ENCODE measurements at regions not wholly inside any gene's neighbourhood (a gene's known extent, or its start where the extent isn't known, plus 50 kb on each side); places are given as distances from the start of the nearest gene placed in this dataset.
"Not testable (repeated sequence)": the region's sequence is repeated elsewhere in the genome, so short reads cannot be mapped to it uniquely, and the experiment has no call there.

DNA sequence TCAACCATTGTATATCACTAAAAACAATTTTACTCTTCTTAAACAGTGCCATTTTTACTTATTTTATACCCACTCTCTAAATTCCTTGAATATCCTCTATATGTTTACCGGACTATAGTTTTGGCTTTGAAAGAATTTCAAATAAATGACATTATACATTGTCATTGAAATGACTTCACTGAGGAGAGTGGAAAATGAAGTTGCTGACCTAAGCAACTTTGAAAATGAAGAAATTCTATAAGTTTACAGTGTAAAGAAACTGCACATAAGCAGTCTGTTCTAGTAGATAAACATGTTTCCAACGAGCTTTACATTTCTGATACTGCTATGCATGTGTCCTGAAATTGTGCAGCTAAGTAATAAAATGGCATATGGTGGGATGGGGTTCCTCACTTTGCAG is 1094.0 kb downstream of the TMEM121 start (continued):
- no peak for TF ChIP-seq FOXA1 (IDR thresholded peaks at IDR 0.05)
- no peak for TF ChIP-seq YY1 (IDR thresholded peaks at IDR 0.05)
- TF ChIP-seq EGR1 (IDR thresholded peaks at IDR 0.05; ENCODE audit: low read depth in 2 of 2): no peak

DNA sequence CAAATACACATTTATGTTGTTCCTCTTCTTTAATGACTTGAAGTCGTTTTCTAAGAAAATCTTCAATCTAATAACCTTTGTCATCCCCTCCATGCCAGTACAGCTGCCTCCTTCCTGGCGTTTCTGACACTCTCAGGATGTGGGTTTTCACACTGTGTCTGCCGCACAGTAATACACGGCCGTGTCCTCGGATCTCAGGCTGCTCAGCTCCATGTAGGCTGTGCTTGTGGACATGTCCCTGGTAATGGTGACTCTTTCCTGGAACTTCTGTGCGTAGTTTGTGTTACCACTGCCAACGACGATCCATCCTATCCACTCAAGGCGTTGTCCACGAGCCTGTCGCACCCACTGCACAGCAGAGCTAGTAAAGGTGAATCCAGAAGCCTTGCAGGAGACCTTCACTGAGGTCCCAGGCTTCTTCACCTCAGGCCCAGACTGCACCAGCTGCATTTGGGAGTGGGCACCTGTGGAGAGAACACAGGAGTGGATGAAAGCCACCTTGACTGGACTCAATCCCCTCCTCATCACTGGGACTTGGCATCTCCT is 1095.9 kb downstream of the TMEM121 start:
- no peak for DNase-seq (ENCODE audit: low spot score)
- H3K36me3 ChIP-seq (ENCODE audit: control insufficient read depth in 4 of 4, insufficient read depth in 3 of 4, low read depth in 1 of 4, low read length in 3 of 4): no peaks in the 10 kb centered on the region
- no peak overlapping the region for H3K27ac ChIP-seq (ENCODE audit: low read depth in 1 of 2, low read length in 2 of 2)
- H3K27me3 ChIP-seq (ENCODE audit: control insufficient read depth in 4 of 4, insufficient read depth in 4 of 4, low read length in 3 of 4): peaks cover 0 to 3% (median 1%) of the 10 kb centered on the region in 4 donors
- WGBS: 51% methylated on average over 12 of the region's 12 CpGs
- no peak overlapping the region for H3K9ac ChIP-seq (ENCODE audit: low read depth in 1 of 2, low read length in 2 of 2)
- H3K4me3 ChIP-seq (ENCODE audit: low read depth in 1 of 3, low read length in 3 of 3): no peak overlapping the region
- no peaks in the 10 kb centered on the region for H3K9me3 ChIP-seq (ENCODE audit: control insufficient read depth in 4 of 4, low read length in 3 of 4)
- TF ChIP-seq YY1 (IDR thresholded peaks at IDR 0.05): no peak
- no peak for TF ChIP-seq HNF4G (IDR thresholded peaks at IDR 0.05)
- no peaks in the 10 kb centered on the region for H3K4me1 ChIP-seq (ENCODE audit: control insufficient read depth in 4 of 4, insufficient read depth in 4 of 4, low read length in 3 of 4)

DNA sequence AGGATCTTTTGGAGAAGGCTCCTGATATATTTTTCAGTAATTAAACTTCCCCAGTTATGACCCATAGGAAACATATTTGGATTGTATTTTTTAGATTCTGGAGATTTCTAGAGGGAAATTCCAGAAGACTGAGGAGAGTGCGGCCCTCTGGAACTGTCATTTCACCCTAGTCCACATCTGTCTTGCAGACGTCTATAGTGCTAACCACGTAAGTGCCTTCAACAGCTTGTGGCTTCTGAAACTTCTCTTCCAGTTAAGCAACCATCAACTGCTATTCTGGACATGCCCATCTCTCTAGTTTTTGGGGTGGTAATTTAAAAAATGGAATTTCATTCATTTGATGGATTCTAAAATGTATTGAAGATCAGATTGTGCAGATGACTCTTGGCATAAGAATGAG is 1098.8 kb downstream of the TMEM121 start:
- WGBS: 53% methylated on average over 3 of the region's 3 CpGs
- H3K9me3 ChIP-seq (ENCODE audit: control insufficient read depth in 4 of 4, low read length in 3 of 4): no peaks in the 10 kb centered on the region

DNA sequence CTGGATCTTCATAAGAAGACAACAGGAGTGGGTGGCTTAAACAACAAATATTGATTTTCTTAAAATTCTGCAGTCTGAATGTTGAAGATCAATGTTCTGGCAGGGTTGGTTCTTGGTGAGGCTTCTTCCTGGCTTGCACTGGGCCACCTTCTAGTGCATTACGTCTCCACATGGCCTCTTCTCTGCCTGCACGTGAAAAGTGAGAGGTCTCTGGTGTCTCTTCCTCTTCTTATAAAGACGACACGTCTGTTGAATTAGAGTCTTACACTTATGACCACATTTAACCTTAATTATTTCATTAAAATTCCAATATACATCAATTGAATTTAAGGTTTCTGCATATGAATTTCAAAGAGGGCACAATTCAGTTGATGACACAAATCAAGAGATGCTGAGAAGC is 1100.1 kb downstream of the TMEM121 start:
- not testable (repeated sequence) for H3K27ac ChIP-seq (ENCODE audit: low read depth in 1 of 2, low read length in 2 of 2); H3K36me3 ChIP-seq (ENCODE audit: control insufficient read depth in 4 of 4, insufficient read depth in 3 of 4, low read depth in 1 of 4, low read length in 3 of 4); H3K4me3 ChIP-seq (ENCODE audit: low read depth in 1 of 3, low read length in 3 of 3); H3K4me1 ChIP-seq (ENCODE audit: control insufficient read depth in 4 of 4, insufficient read depth in 4 of 4, low read length in 3 of 4); H3K27me3 ChIP-seq (ENCODE audit: control insufficient read depth in 4 of 4, insufficient read depth in 4 of 4, low read length in 3 of 4); H3K9me3 ChIP-seq (ENCODE audit: control insufficient read depth in 4 of 4, low read length in 3 of 4); H3K9ac ChIP-seq (ENCODE audit: low read depth in 1 of 2, low read length in 2 of 2); DNase-seq (ENCODE audit: low spot score)
- 29% methylated on average over 4 of the region's 4 CpGs for WGBS

More for the DNA sequence above, 1098.8 kb downstream of the TMEM121 start:
- H3K27me3 ChIP-seq (ENCODE audit: control insufficient read depth in 4 of 4, insufficient read depth in 4 of 4, low read length in 3 of 4): peaks cover 0 to 3% (median 1%) of the 10 kb centered on the region in 4 donors
- no peak overlapping the region for H3K9ac ChIP-seq (ENCODE audit: low read depth in 1 of 2, low read length in 2 of 2)
- H3K4me1 ChIP-seq (ENCODE audit: control insufficient read depth in 4 of 4, insufficient read depth in 4 of 4, low read length in 3 of 4): no peaks in the 10 kb centered on the region
- no peak for DNase-seq (ENCODE audit: low spot score)
- H3K27ac ChIP-seq (ENCODE audit: low read depth in 1 of 2, low read length in 2 of 2): no peak overlapping the region
- no peak overlapping the region for H3K4me3 ChIP-seq (ENCODE audit: low read depth in 1 of 3, low read length in 3 of 3)
- no peak for TF ChIP-seq NR2F2 (IDR thresholded peaks at IDR 0.05)
- TF ChIP-seq GABPA (IDR thresholded peaks at IDR 0.05 in 1 of 2, conservative IDR thresholded peaks at IDR 0.05 in 1 of 2): no peak
- no peak for TF ChIP-seq HNF4A (conservative IDR thresholded peaks at IDR 0.05)
- TF ChIP-seq RXRA (IDR thresholded peaks at IDR 0.05): no peak
- TF ChIP-seq SP1 (IDR thresholded peaks at IDR 0.05): no peak
- no peak for TF ChIP-seq RAD21 (IDR thresholded peaks at IDR 0.05)
- TF ChIP-seq, protein P1, sequence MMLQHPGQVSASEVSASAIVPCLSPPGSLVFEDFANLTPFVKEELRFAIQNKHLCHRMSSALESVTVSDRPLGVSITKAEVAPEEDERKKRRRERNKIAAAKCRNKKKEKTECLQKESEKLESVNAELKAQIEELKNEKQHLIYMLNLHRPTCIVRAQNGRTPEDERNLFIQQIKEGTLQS (IDR thresholded peaks at IDR 0.05): no peak
- no peak for TF ChIP-seq FOXA1 (IDR thresholded peaks at IDR 0.05)
- TF ChIP-seq YY1 (IDR thresholded peaks at IDR 0.05): no peak
- no peak for TF ChIP-seq HNF4G (IDR thresholded peaks at IDR 0.05)
- no peaks in the 10 kb centered on the region for H3K36me3 ChIP-seq (ENCODE audit: control insufficient read depth in 4 of 4, insufficient read depth in 3 of 4, low read depth in 1 of 4, low read length in 3 of 4)

DNA sequence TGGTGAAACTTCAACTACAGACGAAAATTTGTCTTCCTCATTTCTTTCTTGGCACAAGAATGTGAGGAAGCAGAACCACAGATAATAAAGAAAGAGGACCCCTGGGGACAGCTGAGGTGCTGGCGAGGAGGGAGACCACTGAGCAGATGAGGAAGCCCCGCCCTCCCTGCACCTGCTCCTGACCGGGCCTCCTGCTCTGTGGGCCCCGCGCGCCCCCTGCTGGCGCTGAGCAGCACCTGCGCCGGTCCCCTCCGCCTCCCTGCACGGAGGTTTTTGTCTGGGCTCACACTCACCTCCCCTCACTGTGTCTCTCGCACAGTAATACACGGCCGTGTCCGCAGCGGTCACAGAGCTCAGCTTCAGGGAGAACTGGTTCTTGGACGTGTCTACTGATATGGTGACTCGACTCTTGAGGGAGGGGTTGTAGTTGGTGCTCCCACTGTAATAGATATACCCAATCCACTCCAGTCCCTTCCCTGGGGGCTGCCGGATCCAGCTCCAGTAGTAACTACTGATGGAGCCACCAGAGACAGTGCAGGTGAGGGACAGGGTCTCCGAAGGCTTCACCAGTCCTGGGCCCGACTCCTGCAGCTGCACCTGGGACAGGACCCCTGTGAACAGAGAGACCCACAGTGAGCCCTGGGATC is 1100.7 kb downstream of the TMEM121 start:
- not testable (repeated sequence) for H3K4me1 ChIP-seq (ENCODE audit: control insufficient read depth in 4 of 4, insufficient read depth in 4 of 4, low read length in 3 of 4); H3K9me3 ChIP-seq (ENCODE audit: control insufficient read depth in 4 of 4, low read length in 3 of 4); H3K36me3 ChIP-seq (ENCODE audit: control insufficient read depth in 4 of 4, insufficient read depth in 3 of 4, low read depth in 1 of 4, low read length in 3 of 4); H3K9ac ChIP-seq (ENCODE audit: low read depth in 1 of 2, low read length in 2 of 2); H3K27me3 ChIP-seq (ENCODE audit: control insufficient read depth in 4 of 4, insufficient read depth in 4 of 4, low read length in 3 of 4); H3K4me3 ChIP-seq (ENCODE audit: low read depth in 1 of 3, low read length in 3 of 3); H3K27ac ChIP-seq (ENCODE audit: low read depth in 1 of 2, low read length in 2 of 2)
- TF ChIP-seq RAD21 (IDR thresholded peaks at IDR 0.05): peak in 1 of 2 donors; percentile 42
- TF ChIP-seq, protein P2, sequence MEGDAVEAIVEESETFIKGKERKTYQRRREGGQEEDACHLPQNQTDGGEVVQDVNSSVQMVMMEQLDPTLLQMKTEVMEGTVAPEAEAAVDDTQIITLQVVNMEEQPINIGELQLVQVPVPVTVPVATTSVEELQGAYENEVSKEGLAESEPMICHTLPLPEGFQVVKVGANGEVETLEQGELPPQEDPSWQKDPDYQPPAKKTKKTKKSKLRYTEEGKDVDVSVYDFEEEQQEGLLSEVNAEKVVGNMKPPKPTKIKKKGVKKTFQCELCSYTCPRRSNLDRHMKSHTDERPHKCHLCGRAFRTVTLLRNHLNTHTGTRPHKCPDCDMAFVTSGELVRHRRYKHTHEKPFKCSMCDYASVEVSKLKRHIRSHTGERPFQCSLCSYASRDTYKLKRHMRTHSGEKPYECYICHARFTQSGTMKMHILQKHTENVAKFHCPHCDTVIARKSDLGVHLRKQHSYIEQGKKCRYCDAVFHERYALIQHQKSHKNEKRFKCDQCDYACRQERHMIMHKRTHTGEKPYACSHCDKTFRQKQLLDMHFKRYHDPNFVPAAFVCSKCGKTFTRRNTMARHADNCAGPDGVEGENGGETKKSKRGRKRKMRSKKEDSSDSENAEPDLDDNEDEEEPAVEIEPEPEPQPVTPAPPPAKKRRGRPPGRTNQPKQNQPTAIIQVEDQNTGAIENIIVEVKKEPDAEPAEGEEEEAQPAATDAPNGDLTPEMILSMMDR (IDR thresholded peaks at IDR 0.05; ENCODE audit: low read depth, low read length, missing input control): peak; percentile 40
- DNase-seq (ENCODE audit: low spot score): peak; percentile 43
- 42% methylated on average over 20 of the region's 22 CpGs for WGBS
